ENCODE measurements at regions not wholly inside any gene's neighbourhood (a gene's known extent, or its start where the extent isn't known, plus 50 kb on each side); places are given as distances from the start of the nearest gene placed in this dataset.

GRCh38 chr10:123424537-123424936 is 241.6 kb upstream of the GPR26 start:
- FAIRE-seq (no peak), DNase-seq (ENCODE audit: low read depth in 1 of 2, low spot score in 2 of 2) (no peak)
- ChIA-PET CTCF (ENCODE audit: partially characterized antibody) (no interaction called here), POLR2A (ENCODE audit: partially characterized antibody) (no interaction called here)
- no peak overlapping the region for H2BK120ac ChIP-seq (replicated peaks; ENCODE audit: low read depth, low read length)
- no peaks in the 10 kb centered on the region for H4K20me1 ChIP-seq (replicated peaks in 1 of 2; ENCODE audit: control insufficient read depth in 1 of 2, insufficient read depth in 2 of 2, low read length in 2 of 2)
- no peak overlapping the region for H3K18ac ChIP-seq (ENCODE audit: extremely low read depth, low read length)
- no peaks in the 10 kb centered on the region for H3K79me1 ChIP-seq (ENCODE audit: low read depth, low read length)
- H3K23ac ChIP-seq (ENCODE audit: insufficient read length) = no peak overlapping the region
- no peak overlapping the region for H3K4me3 ChIP-seq (ENCODE audit: extremely low read depth in 1 of 4, insufficient read depth in 2 of 4, low read depth in 3 of 4, low read length in 4 of 4)
- no peaks in the 10 kb centered on the region for H3K36me3 ChIP-seq (ENCODE audit: control insufficient read depth in 2 of 4, insufficient read depth in 4 of 4, low read length in 3 of 4)
- H3K27me3 ChIP-seq (replicated peaks in 1 of 4; ENCODE audit: control insufficient read depth in 3 of 4, extremely low read depth in 1 of 4, insufficient read depth in 3 of 4, low read length in 3 of 4) = no peaks in the 10 kb centered on the region; a peak in 1 of 7 replicates
- H4K91ac ChIP-seq (replicated peaks; ENCODE audit: insufficient read length, low read length) = no peak overlapping the region
- H3K4me1 ChIP-seq (replicated peaks in 1 of 4; ENCODE audit: control insufficient read depth in 3 of 4, insufficient read depth in 4 of 4, low read length in 3 of 4) = no peaks in the 10 kb centered on the region
- H3K14ac ChIP-seq (ENCODE audit: insufficient read length) = no peak overlapping the region
- TF ChIP-seq CREB1 (IDR thresholded peaks at IDR 0.05) (no peak), EP300 (IDR thresholded peaks at IDR 0.05; ENCODE audit: borderline replicate concordance in 1 of 2, low read depth in 2 of 2, low read length in 2 of 2) (no peak), HDAC2 (IDR thresholded peaks at IDR 0.05; ENCODE audit: borderline replicate concordance in 1 of 2, low read depth in 2 of 2, low read length in 2 of 2) (no peak), RBBP5 (IDR thresholded peaks at IDR 0.05; ENCODE audit: borderline replicate concordance, low read depth, low read length) (no peak), JUND (IDR thresholded peaks at IDR 0.05; ENCODE audit: low read length) (no peak), CHD1 (IDR thresholded peaks at IDR 0.05; ENCODE audit: low read depth, low read length) (no peak), ASH2L (IDR thresholded peaks at IDR 0.05; ENCODE audit: low read length) (no peak)
- no peak overlapping the region for H2AFZ ChIP-seq (ENCODE audit: low read length)
- no peaks in the 10 kb centered on the region; the same call in 1 of the 2 replicates for H3K23me2 ChIP-seq (ENCODE audit: low read depth, low read length)
- H2AK5ac ChIP-seq (ENCODE audit: low read depth, low read length) = no peak overlapping the region
- no peak overlapping the region for H2BK20ac ChIP-seq (ENCODE audit: low read length)
- H3K56ac ChIP-seq (replicated peaks; ENCODE audit: insufficient read length, low read depth, low read length) = no peak overlapping the region
- no peak overlapping the region for H4K5ac ChIP-seq (ENCODE audit: insufficient read length, low read depth, low read length)
- H3K27ac ChIP-seq (ENCODE audit: low read depth, low read length) = no peak overlapping the region
- no peak overlapping the region for H2BK15ac ChIP-seq (ENCODE audit: low read length)
- H3K9ac ChIP-seq (replicated peaks in 1 of 4; ENCODE audit: extremely low read depth in 1 of 4, low read depth in 3 of 4, low read length in 3 of 4) = no peak overlapping the region
- no peak overlapping the region for H2BK12ac ChIP-seq (ENCODE audit: low read depth, low read length)
- H3K4me2 ChIP-seq (ENCODE audit: insufficient read depth in 1 of 2, low read depth in 2 of 2, low read length in 2 of 2) = no peak overlapping the region
- H4K8ac ChIP-seq (ENCODE audit: extremely low read depth, insufficient read depth, low read length) = no peak overlapping the region
- no peaks in the 10 kb centered on the region for H3K79me2 ChIP-seq (ENCODE audit: control insufficient read depth in 1 of 2, insufficient read depth in 2 of 2, low read length in 2 of 2)
- no peak overlapping the region for H3K4ac ChIP-seq (replicated peaks; ENCODE audit: insufficient read length, low read depth, low read length)
- H3K9me3 ChIP-seq (ENCODE audit: insufficient read depth in 2 of 2, low read depth in 1 of 2, low read length in 1 of 2) = no peaks in the 10 kb centered on the region
- no peak overlapping the region for H2BK5ac ChIP-seq (ENCODE audit: low read depth, low read length)
- 80% methylated on average over 6 of the region's 6 CpGs; no CpG with 5 or more reads in 1 of the 2 experiments for WGBS, 2 experiments (ENCODE audit: extremely low coverage in 1 of 2, insufficient coverage in 1 of 2, insufficient read length in 1 of 2, insufficient replicate concordance in 2 of 2, low coverage in 1 of 2, low lambda C conversion rate in 2 of 2, missing lambda C conversion rate in 1 of 2)

Data from H1 (cell line).